ENCODE measurements at regions not wholly inside any gene's neighbourhood (a gene's known extent, or its start where the extent isn't known, plus 50 kb on each side); places are given as distances from the start of the nearest gene placed in this dataset.

DNA sequence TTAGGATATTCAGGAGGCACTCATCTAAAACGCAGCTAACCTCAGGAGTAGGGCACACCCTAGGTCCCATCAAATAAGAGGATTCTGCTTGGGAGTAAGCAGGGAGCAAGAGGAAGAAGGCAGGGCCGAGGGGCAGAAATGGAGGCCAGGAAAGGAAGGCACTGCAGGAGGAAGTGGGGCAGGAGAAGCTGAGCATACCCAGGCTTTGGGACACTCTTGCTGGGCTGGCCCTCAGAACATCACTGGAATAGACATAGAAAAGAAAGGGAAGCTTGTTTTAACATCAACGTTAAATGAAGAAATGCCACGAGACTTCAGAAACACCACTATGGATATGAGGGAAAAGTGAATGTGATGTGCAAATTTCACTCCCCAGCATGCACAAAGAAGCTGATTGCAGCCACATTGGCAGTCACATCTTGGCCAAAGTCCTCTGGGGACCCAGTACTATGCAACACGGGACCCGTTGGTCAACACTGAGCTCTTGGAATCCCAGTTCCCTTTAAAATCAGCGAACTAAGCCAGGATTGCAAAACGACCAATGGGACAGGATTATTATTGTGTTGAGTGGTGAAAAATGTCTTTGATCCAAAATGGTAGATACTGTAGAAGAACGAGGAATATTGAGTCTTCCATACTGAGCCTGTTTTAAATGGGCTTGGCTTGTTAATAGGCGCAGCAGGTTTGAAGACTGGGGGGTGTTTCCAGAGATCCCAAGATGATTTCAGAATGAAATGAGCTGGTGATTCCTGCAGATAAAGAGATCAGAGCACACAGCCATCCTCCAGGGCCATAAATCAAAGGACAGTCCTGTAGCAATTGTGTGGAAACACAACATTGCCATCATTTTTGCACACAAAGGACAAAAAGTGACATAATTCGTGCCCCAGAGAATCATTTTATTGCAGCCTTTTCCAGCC is 152.4 kb downstream of the TOMM20 start:
- DNase-seq (ENCODE audit: low read depth in 3 of 3) = no peak

GRCh38 chr1:234975122-234975940 is 153.3 kb downstream of the TOMM20 start:
- no peak for DNase-seq (ENCODE audit: low read depth in 3 of 3)

GRCh38 chr1:234973426-234974250 is 155.0 kb downstream of the TOMM20 start:
- no peak for DNase-seq (ENCODE audit: low read depth in 3 of 3)

DNA sequence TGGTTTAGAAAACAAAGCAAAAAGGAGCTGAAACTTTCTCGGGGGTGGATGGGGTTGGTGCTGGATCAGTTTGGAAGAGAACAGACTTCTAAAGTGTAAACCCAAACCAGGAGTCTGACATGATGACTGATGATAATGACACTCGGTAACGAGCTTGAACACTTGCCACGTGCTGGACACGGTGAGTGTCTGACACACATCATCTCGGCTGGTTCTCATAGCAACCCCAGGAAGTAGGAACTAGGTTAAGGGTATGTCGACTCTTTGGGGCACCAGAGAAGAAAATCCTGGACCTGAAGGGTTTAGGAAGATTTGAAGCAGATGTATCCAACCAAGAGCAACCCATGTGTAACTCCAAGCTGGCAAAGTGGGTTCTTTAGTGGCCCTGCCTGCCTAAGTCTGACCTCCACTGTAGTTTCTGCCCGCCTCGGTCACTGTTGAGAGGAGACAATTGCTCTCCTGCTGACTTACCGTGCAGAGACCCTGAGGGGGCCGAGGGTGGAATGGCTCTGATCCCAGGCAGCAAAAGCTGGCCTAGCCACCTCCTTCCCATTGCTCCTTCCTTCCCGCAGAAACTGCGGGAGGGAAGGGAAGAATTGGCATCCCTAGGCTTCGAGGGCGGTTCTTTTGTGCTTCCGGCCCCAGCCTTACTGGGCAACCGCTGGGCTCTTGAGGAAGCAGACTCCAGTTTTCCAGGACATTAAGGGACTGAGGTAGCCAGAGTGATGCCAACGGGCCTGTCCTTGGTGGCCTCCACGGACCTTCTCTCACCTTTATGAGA is 156.0 kb downstream of the TOMM20 start:
- no peak for DNase-seq (ENCODE audit: low read depth in 3 of 3)

GRCh38 chr1:234971586-234972297 is 156.9 kb downstream of the TOMM20 start:
- DNase-seq (ENCODE audit: low read depth in 3 of 3) = no peak

- DNase-seq (ENCODE audit: low read depth in 3 of 3) = no peak
Measured at GRCh38 chr1:234970731-234971476, 157.7 kb downstream of the TOMM20 start.

GRCh38 chr1:234970401-234970730 is 158.3 kb downstream of the TOMM20 start:
- DNase-seq (ENCODE audit: low read depth in 3 of 3) = no peak

GRCh38 chr1:234969581-234970400 is 158.8 kb downstream of the TOMM20 start:
- DNase-seq (ENCODE audit: low read depth in 3 of 3) = no peak

DNA sequence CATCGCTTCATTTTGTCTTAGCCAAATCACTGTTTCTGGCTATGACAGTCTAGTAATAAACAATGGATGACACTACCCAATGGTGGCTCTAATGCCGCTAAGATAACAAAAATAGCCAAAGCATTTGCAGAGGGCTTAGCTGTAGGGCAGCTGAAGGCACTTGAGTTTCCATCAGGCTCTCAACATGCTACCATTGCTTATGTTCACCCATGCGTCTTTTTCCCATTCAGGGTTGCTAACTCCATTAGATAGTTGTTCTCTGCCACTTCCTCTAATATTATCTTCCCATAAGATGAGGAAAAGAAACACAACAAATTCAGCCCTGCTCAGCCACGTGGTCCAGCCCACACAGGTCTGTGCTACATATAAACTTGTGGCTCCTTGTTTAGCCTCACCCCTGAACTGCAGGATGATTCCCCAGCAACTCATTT is 159.6 kb downstream of the TOMM20 start:
- DNase-seq (ENCODE audit: low read depth in 3 of 3) = no peak

GRCh38 chr1:234968451-234968850 is 160.2 kb downstream of the TOMM20 start:
- DNase-seq (ENCODE audit: low read depth in 3 of 3) = no peak

DNA sequence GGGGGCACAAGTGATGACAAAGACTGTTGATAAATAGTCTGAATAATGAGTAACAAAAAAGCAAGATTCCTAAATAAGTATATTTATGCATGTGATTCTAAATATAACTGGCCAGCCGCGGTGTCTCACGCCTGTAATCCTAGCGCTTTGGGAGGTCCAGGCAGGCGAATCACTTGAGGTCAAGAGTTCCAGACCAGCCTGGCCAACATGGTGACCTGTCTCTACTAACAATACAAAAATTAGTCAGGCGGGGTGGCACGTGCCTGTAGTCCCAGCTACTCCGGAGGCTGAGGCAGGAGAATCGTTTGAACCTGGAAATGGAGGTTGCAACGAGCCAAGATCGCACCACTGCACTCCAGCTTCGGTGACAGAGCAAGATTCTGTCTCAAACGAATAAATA is 161.5 kb downstream of the TOMM20 start:
- no peak for DNase-seq (ENCODE audit: low read depth in 3 of 3)

DNA sequence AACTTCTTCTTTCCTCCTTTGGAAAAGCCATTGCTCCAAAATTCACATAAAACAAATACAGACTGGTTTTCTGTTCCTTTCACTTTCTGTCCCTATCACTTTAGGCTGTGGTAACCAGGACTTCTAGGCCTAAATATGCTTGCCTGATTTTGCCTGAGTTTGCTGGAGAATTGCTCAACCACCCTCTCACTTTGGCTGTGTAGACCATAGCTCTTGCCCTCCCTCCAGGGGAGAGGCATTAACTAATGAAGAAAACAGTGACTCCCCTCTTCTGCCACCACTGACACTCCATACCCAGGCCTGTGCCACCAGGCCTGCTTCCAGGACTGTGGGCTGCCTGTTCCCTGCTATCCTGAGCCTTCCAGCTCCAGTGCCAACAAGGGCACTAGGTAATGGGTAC is 163.5 kb downstream of the TOMM20 start:
- no peak for DNase-seq (ENCODE audit: low read depth in 3 of 3)

DNA sequence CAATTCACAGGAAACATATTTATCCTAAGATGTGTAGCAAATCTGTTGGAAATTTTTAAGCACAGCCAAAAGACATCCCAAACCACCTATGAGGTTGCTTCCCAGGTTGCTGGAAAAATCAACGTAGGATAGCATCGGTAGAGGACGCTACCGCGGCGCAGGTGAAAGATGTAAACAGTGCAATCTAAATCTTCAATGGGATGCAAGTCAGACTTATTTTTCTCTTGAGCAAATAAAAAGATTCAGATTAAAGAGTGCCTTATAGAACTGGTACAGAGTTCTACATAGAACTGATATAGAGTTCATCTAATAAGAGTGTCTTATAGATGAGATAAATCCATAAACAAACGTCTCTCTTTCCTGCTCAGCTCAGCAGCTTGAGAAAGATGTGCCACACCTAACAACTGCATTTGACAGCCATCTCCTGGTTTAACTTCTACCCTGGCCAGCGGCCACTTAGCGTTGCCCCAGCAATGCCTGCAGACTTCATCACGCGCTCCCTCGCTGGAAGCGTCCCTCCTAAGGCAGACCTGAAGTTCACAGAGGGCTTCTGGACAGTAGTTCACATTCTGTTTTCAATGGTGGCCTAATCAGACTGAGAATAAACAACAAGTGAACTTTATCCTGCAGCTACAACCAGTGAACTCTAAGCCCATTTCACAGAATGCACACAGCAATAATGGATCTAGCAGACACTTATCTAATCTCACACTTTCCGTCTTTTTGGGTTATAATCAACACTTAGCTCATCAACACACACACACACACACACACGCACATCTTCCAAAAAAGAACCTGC is 164.5 kb downstream of the TOMM20 start:
- no peak for DNase-seq (ENCODE audit: low read depth in 3 of 3)

- peak; percentile 69 to 91 (median 81) for DNase-seq (ENCODE audit: low read depth in 3 of 3)
Measured at GRCh38 chr1:234963180-234963903, 165.3 kb downstream of the TOMM20 start.

DNA sequence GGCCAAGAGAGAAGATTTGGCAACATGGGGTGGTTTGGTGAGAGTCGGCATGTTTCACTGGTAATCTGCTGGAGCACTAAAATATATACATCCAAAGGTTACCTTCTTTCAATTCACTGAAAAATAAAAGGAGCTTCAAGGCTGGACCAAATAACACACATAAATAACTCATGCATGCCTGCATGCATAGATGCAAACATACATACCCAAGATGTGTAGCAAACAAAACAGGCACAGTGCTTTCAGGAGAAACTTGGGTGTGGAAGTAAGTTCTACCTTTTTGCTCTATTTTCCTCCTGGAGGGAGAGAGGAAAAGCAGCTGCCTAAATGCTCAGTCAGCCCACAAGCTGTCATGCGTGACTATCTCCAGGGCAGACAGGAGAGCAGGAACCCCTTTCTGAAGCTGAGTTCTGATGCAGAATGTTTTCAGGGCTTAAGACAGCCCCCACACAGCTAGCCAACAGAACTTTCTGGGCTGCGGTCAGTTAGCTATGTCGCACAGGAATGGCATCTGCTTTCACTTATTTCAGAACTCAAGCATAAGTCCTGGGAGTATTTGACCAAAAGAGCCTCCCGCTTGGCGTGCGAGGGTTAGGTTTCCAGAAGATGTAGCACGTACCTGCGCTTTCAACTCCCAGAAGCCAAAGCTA is 166.2 kb downstream of the TOMM20 start:
- DNase-seq (ENCODE audit: low read depth in 3 of 3) = no peak

- DNase-seq (ENCODE audit: low read depth in 3 of 3) = no peak
Measured at GRCh38 chr1:234961456-234962339, 166.9 kb downstream of the TOMM20 start.
